GM23338 (cell line): ENCODE measurements at regions not wholly inside any gene's neighbourhood (a gene's known extent, or its start where the extent isn't known, plus 50 kb on each side); places are given as distances from the start of the nearest gene placed in this dataset.

ENCODE experiments used
- ATAC-seq: fragments of 200-7000 bp; cut with Tn5 transposase; 3 replicates; pipeline ENCODE4 v1.9.1; 2020
- DNase-seq: peaks from one replicate; pipeline ENCODE4 v3.0.0-alpha.2; 2015; ENCODE audit warnings: low spot score
- H2AFZ ChIP-seq: fragments of 200-600 bp; sonication (generic); 2 replicates; pipeline ENCODE4 v1.8.0; 2016; ENCODE audit warnings: antibody characterized with exemption, mild to moderate bottlenecking, moderate library complexity
- H3F3A ChIP-seq: fragments of 200-600 bp; sonication (generic); replicated peaks from 2 replicates; pipeline ENCODE4 v1.8.0; 2017; ENCODE audit warnings: antibody characterized with exemption, mixed run types, low read depth
- H3K27ac ChIP-seq: fragments of 200-600 bp; sonication (generic); 2 replicates; pipeline ENCODE4 v1.6.1; 2016; ENCODE audit warnings: low read depth
- H3K27me3 ChIP-seq: fragments of 200-600 bp; sonication (generic); 2 replicates; pipeline ENCODE4 v1.8.0; 2016; ENCODE audit warnings: mild to moderate bottlenecking, mixed run types, moderate library complexity; ENCODE audit not compliant: insufficient read depth
- H3K36me3 ChIP-seq: fragments of 200-600 bp; sonication (generic); 2 replicates; pipeline ENCODE4 v1.8.0; 2016; ENCODE audit warnings: mild to moderate bottlenecking; ENCODE audit not compliant: insufficient read depth
- H3K4me1 ChIP-seq: fragments of 200-600 bp; sonication (generic); 2 replicates; pipeline ENCODE4 v1.8.0; 2016; ENCODE audit warnings: mild to moderate bottlenecking, moderate library complexity; ENCODE audit not compliant: insufficient read depth
- H3K4me2 ChIP-seq: fragments of 200-600 bp; sonication (generic); 2 replicates; pipeline ENCODE4 v1.7.1; 2017; ENCODE audit warnings: mixed run types
- H3K4me3 ChIP-seq: fragments of 200-600 bp; sonication (generic); 2 replicates; pipeline ENCODE4 v1.6.1; 2016; ENCODE audit warnings: mixed run types
- H3K79me2 ChIP-seq: fragments of 200-600 bp; sonication (generic); replicated peaks from 2 replicates; pipeline ENCODE4 v1.8.0; 2017; ENCODE audit warnings: mild to moderate bottlenecking; ENCODE audit not compliant: insufficient read depth
- H3K9me2 ChIP-seq: fragments of 200-600 bp; sonication (generic); 2 replicates; pipeline ENCODE4 v1.8.0; 2017; ENCODE audit not compliant: insufficient read depth
- H4K20me1 ChIP-seq: fragments of 200-600 bp; sonication (generic); replicated peaks from 2 replicates; pipeline ENCODE4 v1.8.0; 2017; ENCODE audit warnings: mild to moderate bottlenecking; ENCODE audit not compliant: insufficient read depth
- H3K27ac Mint-ChIP-seq: 2 replicates; pipeline ENCODE4 v1.8.0; 2020; ENCODE audit warnings: inconsistent platforms, mild to moderate bottlenecking, moderate library complexity, mixed read lengths
- H3K27me3 Mint-ChIP-seq: 3 replicates; pipeline ENCODE4 v1.8.0; 2022; ENCODE audit warnings: low read depth, mild to moderate bottlenecking, moderate library complexity, mixed read lengths, inconsistent platforms; ENCODE audit not compliant: insufficient read depth, poor library complexity
- H3K36me3 Mint-ChIP-seq: 3 replicates; pipeline ENCODE4 v1.8.0; 2021; ENCODE audit warnings: low read depth, mild to moderate bottlenecking, inconsistent platforms, moderate library complexity, mixed read lengths
- H3K4me1 Mint-ChIP-seq: 3 replicates; pipeline ENCODE4 v1.8.0; 2020; ENCODE audit warnings: mild to moderate bottlenecking, inconsistent platforms, mixed read lengths
- H3K4me3 Mint-ChIP-seq: 3 replicates; pipeline ENCODE4 v1.8.0; 2021; ENCODE audit warnings: moderate library complexity, mild to moderate bottlenecking, inconsistent platforms, mixed read lengths
- H3K9me3 Mint-ChIP-seq: 3 replicates; pipeline ENCODE4 v1.8.0; 2020; ENCODE audit warnings: moderate library complexity, mild to moderate bottlenecking, inconsistent platforms, mixed read lengths
- EZH2phosphoT487 ChIP-seq: fragments of 200-600 bp; sonication (generic); IDR thresholded peaks from one replicate; pipeline ENCODE4 v1.8.1; 2018; ENCODE audit warnings: antibody characterized with exemption; ENCODE audit not compliant: unreplicated experiment
- JUNB ChIP-seq: IDR thresholded peaks from one replicate; pipeline ENCODE4 v1.6.1; 2016; ENCODE audit warnings: antibody characterized with exemption; ENCODE audit not compliant: unreplicated experiment
- REST ChIP-seq: IDR thresholded peaks from one replicate; pipeline ENCODE4 v1.6.1; 2018; ENCODE audit warnings: antibody characterized with exemption; ENCODE audit not compliant: unreplicated experiment
- ZNF114 ChIP-seq: fragments of 250-450 bp; sonication (Bioruptor Pico); IDR thresholded peaks from 2 replicates; pipeline ENCODE4 v1.5.0; 2020; ENCODE audit warnings: mild to moderate bottlenecking, moderate library complexity
- ZNF462 ChIP-seq: fragments of 250-450 bp; sonication (Bioruptor Pico); IDR thresholded peaks from 2 replicates; pipeline ENCODE4 v1.5.0; 2020; ENCODE audit warnings: mild to moderate bottlenecking, moderate library complexity

GRCh38 chr5:163867738-163868137 lies 362.3 kb downstream of the MAT2B start (continued):
- no peak for TF ChIP-seq ZNF462 (CRISPR knock-in tag)

GRCh38 chr5:163869581-163869980 lies 364.2 kb downstream of the MAT2B start:
- no peaks in the 10 kb centered on the region for H3K36me3 Mint-ChIP-seq
- no peak overlapping the region for H3K4me3 Mint-ChIP-seq
- peaks cover 8% of the 10 kb centered on the region for H3K4me1 Mint-ChIP-seq
- Histone ChIP-seq H3K27me3 (no peaks in the 10 kb centered on the region), H3F3A (no peaks in the 10 kb centered on the region), H3K9me2 (no peaks in the 10 kb centered on the region), H2AFZ (peak overlapping the region; percentile 64; the same call in 1 of the 2 replicates), H3K27ac (no peak overlapping the region), H3K79me2 (no peaks in the 10 kb centered on the region), H4K20me1 (no peaks in the 10 kb centered on the region), H3K4me2 (no peak overlapping the region), H3K4me3 (no peak overlapping the region), H3K36me3 (no peaks in the 10 kb centered on the region), H3K4me1 (no peaks in the 10 kb centered on the region)
- H3K9me3 Mint-ChIP-seq: no peaks in the 10 kb centered on the region
- no peak for DNase-seq
- ATAC-seq: no peak
- no peak overlapping the region for H3K27ac Mint-ChIP-seq
- H3K27me3 Mint-ChIP-seq: no peaks in the 10 kb centered on the region
- TF ChIP-seq EZH2phosphoT487 (no peak), ZNF114 (no peak)

- Histone ChIP-seq H3K27me3 (no peaks in the 10 kb centered on the region), H3K36me3 (no peaks in the 10 kb centered on the region), H3K9me2 (no peaks in the 10 kb centered on the region), H3K27ac (no peak overlapping the region), H3F3A (no peaks in the 10 kb centered on the region), H3K79me2 (no peaks in the 10 kb centered on the region), H2AFZ (no peak overlapping the region), H3K4me2 (no peak overlapping the region), H4K20me1 (no peaks in the 10 kb centered on the region), H3K4me1 (no peaks in the 10 kb centered on the region), H3K4me3 (no peak overlapping the region)
- no peaks in the 10 kb centered on the region for H3K27me3 Mint-ChIP-seq
- no peak overlapping the region for H3K27ac Mint-ChIP-seq
- TF ChIP-seq ZNF114 (no peak), REST (no peak), JUNB (no peak)
- H3K4me3 Mint-ChIP-seq: no peak overlapping the region
- no peaks in the 10 kb centered on the region for H3K36me3 Mint-ChIP-seq
- peaks cover 8% of the 10 kb centered on the region for H3K4me1 Mint-ChIP-seq
- DNase-seq (no peak), ATAC-seq (no peak)
- H3K9me3 Mint-ChIP-seq: no peaks in the 10 kb centered on the region
These were observed 365.0 kb downstream of the MAT2B start for GRCh38 chr5:163870441-163870840.
